GM12878 (cell line): ENCODE measurements at regions not wholly inside any gene's neighbourhood (a gene's known extent, or its start where the extent isn't known, plus 50 kb on each side); places are given as distances from the start of the nearest gene placed in this dataset.

Experiments used
- ATAC-seq: fragments of 200-7000 bp; cut with Tn5 transposase; 3 replicates; pipeline ENCODE4 v1.9.1; 2020; ENCODE audit warnings: mild to moderate bottlenecking, moderate library complexity
- BruUV-seq: library from RNA; stranded (reverse); fragments of 400-500 nt; replicated peaks from 2 replicates; lab custom pipeline; 2021; lab: Mats Ljungman, UMichigan
- CTCF ChIA-PET: fragments of 300-600 bp; sonication (Branson Sonifier 250); formaldehyde crosslinking; extraction: SDS; loops from one replicate; lab custom pipeline; 2021; ENCODE audit warnings: inconsistent platforms; lab: Yijun Ruan, JAX
- POLR2A ChIA-PET: fragments of 350-600 bp; formaldehyde crosslinking; extraction: SDS; loops from one replicate; lab custom pipeline; 2021; ENCODE audit warnings: inconsistent platforms; lab: Charles Lee
- RAD21 ChIA-PET: fragments of 300-600 bp; sonication (Branson Sonifier 250); formaldehyde crosslinking; loops from one replicate; lab custom pipeline; 2023; ENCODE audit warnings: antibody characterized with exemption; ENCODE audit not compliant: unreplicated experiment; lab: Charles Lee
- SMC1A ChIA-PET: fragments of 300-600 bp; sonication (Branson Sonifier 250); formaldehyde crosslinking; loops from one replicate; lab custom pipeline; 2023; ENCODE audit not compliant: unreplicated experiment, uncharacterized antibody; lab: Charles Lee
- DNase-seq: peaks from one replicate; pipeline ENCODE4 v3.0.0-alpha.2; 2011; ENCODE audit warnings: low read depth, low spot score
- FAIRE-seq: peaks from 3 replicates; lab custom pipeline; 2011; peaks lifted over from hg19 to GRCh38; lab: Jason Lieb, UNC
- H2AFZ ChIP-seq: 2 replicates; pipeline ENCODE4 v1.6.0; 2011; ENCODE audit warnings: low read depth, low read length, control low read depth; ENCODE audit not compliant: control insufficient read depth
- H3K27ac ChIP-seq: 2 replicates; pipeline ENCODE4 v1.5.1; 2011; ENCODE audit warnings: control low read depth; ENCODE audit not compliant: control insufficient read depth, insufficient read depth
- H3K27me3 ChIP-seq, 2 experiments: replicated peaks in 1 of 2; 2 replicates each; pipeline versions ENCODE4 v1.6.0 to v1.6.1; 2011; ENCODE audit warnings: low read length in 1 of 2; ENCODE audit not compliant: control insufficient read depth in 2 of 2, insufficient read depth in 2 of 2
- H3K36me3 ChIP-seq, 2 experiments: 2 replicates each; pipeline ENCODE4 v1.5.1; 2011; ENCODE audit warnings: low read length in 1 of 2; ENCODE audit not compliant: control insufficient read depth in 2 of 2, insufficient read depth in 2 of 2
- H3K4me1 ChIP-seq: 2 replicates; pipeline ENCODE4 v1.6.1; 2011; ENCODE audit warnings: mild to moderate bottlenecking, low read length, moderate library complexity, mixed read lengths; ENCODE audit not compliant: control insufficient read depth, insufficient read depth
- H3K4me2 ChIP-seq: 2 replicates; pipeline ENCODE4 v1.6.0; 2011; ENCODE audit warnings: control low read depth; ENCODE audit not compliant: control insufficient read depth, insufficient read depth
- H3K4me3 ChIP-seq: fragments of 200-600 bp; sonication (generic); 2 replicates; pipeline ENCODE4 v1.5.1; 2016
- H3K79me2 ChIP-seq: 2 replicates; pipeline ENCODE4 v1.6.0; 2011; ENCODE audit warnings: low read length; ENCODE audit not compliant: control insufficient read depth, insufficient read depth
- H3K9ac ChIP-seq: 2 replicates; pipeline ENCODE4 v1.8.0; 2011; ENCODE audit warnings: low read length, control low read depth, mixed read lengths; ENCODE audit not compliant: control insufficient read depth, insufficient read depth
- H3K9me3 ChIP-seq: replicated peaks from 3 replicates; pipeline ENCODE4 v1.5.1; 2011; ENCODE audit warnings: mild to moderate bottlenecking, low read length; ENCODE audit not compliant: control insufficient read depth, insufficient read depth
- H4K20me1 ChIP-seq: 2 replicates; pipeline ENCODE4 v1.6.0; 2011; ENCODE audit not compliant: control insufficient read depth, insufficient read depth
- CHD2 ChIP-seq: IDR thresholded peaks from 2 replicates; pipeline ENCODE4 v1.6.1; 2011; ENCODE audit warnings: low read depth, low read length, improper control_type of control experiment, borderline replicate concordance
- FOS ChIP-seq: IDR thresholded peaks from 3 replicates; pipeline ENCODE4 v1.6.1; 2011; ENCODE audit warnings: borderline replicate concordance; ENCODE audit not compliant: insufficient read length; ENCODE audit errors: extremely low read depth
- HDAC6 ChIP-seq: fragments of 200-600 bp; sonication (generic); IDR thresholded peaks from one replicate; pipeline ENCODE4 v1.8.0; 2017; ENCODE audit warnings: antibody characterized with exemption; ENCODE audit not compliant: unreplicated experiment
- IKZF1 ChIP-seq: fragments of 450-650 bp; conservative IDR thresholded peaks from 2 replicates; pipeline ENCODE4 v1.6.1; 2017; ENCODE audit warnings: antibody characterized with exemption, mild to moderate bottlenecking
- IRF4 ChIP-seq: IDR thresholded peaks from 2 replicates; pipeline ENCODE4 v1.6.1; 2011; ENCODE audit warnings: low read depth, low read length
- RELA ChIP-seq: fragments of 450-650 bp; IDR thresholded peaks from 2 replicates; pipeline ENCODE4 v1.8.0; 2014; ENCODE audit warnings: borderline replicate concordance; ENCODE audit not compliant: partially characterized antibody
- YBX1 ChIP-seq: fragments of 450-650 bp; IDR thresholded peaks from 2 replicates; pipeline ENCODE4 v1.6.1; 2016; ENCODE audit warnings: antibody characterized with exemption
- ZNF217 ChIP-seq: fragments of 450-650 bp; IDR thresholded peaks from 2 replicates; pipeline ENCODE4 v1.6.1; 2017; ENCODE audit warnings: antibody characterized with exemption, mild to moderate bottlenecking
- ZNF384 ChIP-seq: IDR thresholded peaks from 2 replicates; pipeline ENCODE4 v1.6.1; 2012; ENCODE audit warnings: low read depth, mild to moderate bottlenecking, low read length, improper control_type of control experiment, borderline replicate concordance
- WGBS: methylation state at CpG from one replicate; pipeline ENCODE4 v1.1.6; 2016; ENCODE audit warnings: low lambda C conversion rate; ENCODE audit not compliant: insufficient replicate concordance, insufficient coverage; ENCODE audit errors: missing lambda C conversion rate; 5-methylcytosine and 5-hydroxymethylcytosine counted together
- in situ Hi-C: fragments of 300-500 bp; cut with MboI; formaldehyde crosslinking; loops from 9 replicates; pipeline ENCODE4 v1.14.3; 2018; ENCODE audit warnings: mixed read lengths
- intact Hi-C: fragments of 100-400 bp; cut with micrococcal nuclease; formaldehyde crosslinking; loops from one replicate; pipeline ENCODE4 v1.14.2; 2022; ENCODE audit not compliant: unreplicated experiment
- TF ChIP-seq, protein P1 (sequence below): fragments of 450-650 bp; IDR thresholded peaks from 2 replicates; pipeline ENCODE4 v1.6.1; 2017; ENCODE audit warnings: mild to moderate bottlenecking, moderate library complexity

DNA sequence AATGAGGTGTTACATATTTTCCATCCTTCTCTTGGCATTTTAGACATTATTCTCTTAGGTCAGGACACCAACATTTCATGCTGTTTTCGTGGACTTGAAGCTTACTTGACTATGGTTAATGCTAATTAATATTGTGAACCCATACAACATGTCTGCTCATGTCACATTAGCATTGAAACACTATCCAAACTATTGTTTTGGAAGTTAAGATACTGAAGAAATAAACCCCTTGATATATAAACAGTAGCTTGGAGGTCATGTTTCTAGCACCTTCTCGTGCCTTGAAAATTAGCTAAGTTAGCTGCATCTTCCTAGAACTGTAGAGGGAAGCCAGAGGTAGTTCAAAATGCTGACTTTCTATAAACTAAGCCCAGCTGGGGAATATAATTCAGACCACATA is 288.8 kb downstream of the LTN1 start:
- in situ Hi-C loops (no loop called here), intact Hi-C loops (no loop called here)
- FAIRE-seq = no peak
- no TSS peak for BruUV-seq
- no peaks in the 10 kb centered on the region for H4K20me1 ChIP-seq
- H3K79me2 ChIP-seq = no peaks in the 10 kb centered on the region
- H3K4me1 ChIP-seq = no peaks in the 10 kb centered on the region
- H3K9ac ChIP-seq = no peak overlapping the region
- no peaks in the 10 kb centered on the region for H3K9me3 ChIP-seq
- no peak for DNase-seq
- no peak overlapping the region for H3K4me3 ChIP-seq
- 0% methylated on average over 2 of the region's 2 CpGs for WGBS
- no peak overlapping the region for H2AFZ ChIP-seq
- ChIA-PET POLR2A (no interaction called here), SMC1A (interaction anchor here (0.6 kb wide), 1 partner anchor 44 kb away, joined by 3 read pairs; no protein-coding TSS in a partner anchor), RAD21 (no interaction called here), CTCF (no interaction called here)
- H3K27me3 ChIP-seq = no peaks in the 10 kb centered on the region
- no peak overlapping the region for H3K27ac ChIP-seq
- no peak for ATAC-seq
- H3K36me3 ChIP-seq = no peaks in the 10 kb centered on the region
- no peak for TF ChIP-seq ZNF384
- no peak overlapping the region for H3K4me2 ChIP-seq

DNA sequence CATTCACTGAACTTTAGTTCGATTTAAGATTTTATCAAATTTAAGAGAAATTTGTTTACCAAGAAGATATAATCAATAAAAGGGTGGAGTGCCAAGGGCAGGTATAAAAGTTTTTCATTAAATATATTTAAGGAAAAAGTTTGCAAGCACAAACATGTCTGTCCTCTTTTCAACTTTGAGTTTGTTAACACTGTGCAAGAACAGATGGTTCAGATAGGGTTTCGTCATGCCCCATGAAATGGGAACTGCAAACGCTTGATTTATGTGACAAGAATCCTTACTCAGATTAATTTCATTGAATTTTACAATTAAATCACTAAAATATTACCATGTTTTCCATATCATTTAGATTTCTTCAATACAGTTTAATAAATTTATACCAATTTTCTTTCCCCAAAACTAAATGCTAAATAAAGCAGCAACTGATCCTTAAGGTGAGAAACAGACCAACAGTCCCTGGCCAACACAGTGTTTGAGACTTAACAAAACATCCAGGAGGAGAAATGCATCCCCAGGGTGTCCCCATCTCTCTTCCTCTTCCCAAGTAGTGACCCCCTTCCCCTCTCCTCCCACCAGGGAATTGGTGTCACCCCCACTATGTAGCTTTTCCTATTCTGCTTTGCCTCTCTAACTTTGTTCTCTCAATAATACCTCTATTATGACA is 292.9 kb downstream of the LTN1 start:
- DNase-seq (no peak), FAIRE-seq (no peak)
- no peak overlapping the region for H3K4me3 ChIP-seq
- ChIA-PET SMC1A (no interaction called here), POLR2A (no interaction called here), RAD21 (no interaction called here)
- H3K79me2 ChIP-seq = no peaks in the 10 kb centered on the region
- H3K27ac ChIP-seq = no peak overlapping the region
- no peak for TF ChIP-seq RELA
- TF ChIP-seq IKZF1 = no peak
- TF ChIP-seq, protein P1, sequence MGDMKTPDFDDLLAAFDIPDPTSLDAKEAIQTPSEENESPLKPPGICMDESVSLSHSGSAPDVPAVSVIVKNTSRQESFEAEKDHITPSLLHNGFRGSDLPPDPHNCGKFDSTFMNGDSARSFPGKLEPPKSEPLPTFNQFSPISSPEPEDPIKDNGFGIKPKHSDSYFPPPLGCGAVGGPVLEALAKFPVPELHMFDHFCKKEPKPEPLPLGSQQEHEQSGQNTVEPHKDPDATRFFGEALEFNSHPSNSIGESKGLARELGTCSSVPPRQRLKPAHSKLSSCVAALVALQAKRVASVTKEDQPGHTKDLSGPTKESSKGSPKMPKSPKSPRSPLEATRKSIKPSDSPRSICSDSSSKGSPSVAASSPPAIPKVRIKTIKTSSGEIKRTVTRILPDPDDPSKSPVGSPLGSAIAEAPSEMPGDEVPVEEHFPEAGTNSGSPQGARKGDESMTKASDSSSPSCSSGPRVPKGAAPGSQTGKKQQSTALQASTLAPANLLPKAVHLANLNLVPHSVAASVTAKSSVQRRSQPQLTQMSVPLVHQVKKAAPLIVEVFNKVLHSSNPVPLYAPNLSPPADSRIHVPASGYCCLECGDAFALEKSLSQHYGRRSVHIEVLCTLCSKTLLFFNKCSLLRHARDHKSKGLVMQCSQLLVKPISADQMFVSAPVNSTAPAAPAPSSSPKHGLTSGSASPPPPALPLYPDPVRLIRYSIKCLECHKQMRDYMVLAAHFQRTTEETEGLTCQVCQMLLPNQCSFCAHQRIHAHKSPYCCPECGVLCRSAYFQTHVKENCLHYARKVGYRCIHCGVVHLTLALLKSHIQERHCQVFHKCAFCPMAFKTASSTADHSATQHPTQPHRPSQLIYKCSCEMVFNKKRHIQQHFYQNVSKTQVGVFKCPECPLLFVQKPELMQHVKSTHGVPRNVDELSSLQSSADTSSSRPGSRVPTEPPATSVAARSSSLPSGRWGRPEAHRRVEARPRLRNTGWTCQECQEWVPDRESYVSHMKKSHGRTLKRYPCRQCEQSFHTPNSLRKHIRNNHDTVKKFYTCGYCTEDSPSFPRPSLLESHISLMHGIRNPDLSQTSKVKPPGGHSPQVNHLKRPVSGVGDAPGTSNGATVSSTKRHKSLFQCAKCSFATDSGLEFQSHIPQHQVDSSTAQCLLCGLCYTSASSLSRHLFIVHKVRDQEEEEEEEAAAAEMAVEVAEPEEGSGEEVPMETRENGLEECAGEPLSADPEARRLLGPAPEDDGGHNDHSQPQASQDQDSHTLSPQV = no peak
- no peak for TF ChIP-seq ZNF217
- no peak for TF ChIP-seq CHD2
- no peak for TF ChIP-seq FOS
- no peak for TF ChIP-seq YBX1
- no peak for TF ChIP-seq HDAC6
- no peak for TF ChIP-seq IRF4
- TF ChIP-seq, all 136 proteins: peak for 0
- 0% methylated on average over 3 of the region's 3 CpGs for WGBS
- no peaks in the 10 kb centered on the region; the same call in 2 of the 3 replicates for H3K9me3 ChIP-seq
- intact Hi-C loops (no loop called here), in situ Hi-C loops (no loop called here)
- H3K4me1 ChIP-seq = no peaks in the 10 kb centered on the region
- H4K20me1 ChIP-seq = no peaks in the 10 kb centered on the region
- ATAC-seq = no peak
- H2AFZ ChIP-seq = no peak overlapping the region
- BruUV-seq = no TSS peak
- H3K9ac ChIP-seq = no peak overlapping the region
- no peaks in the 10 kb centered on the region for H3K27me3 ChIP-seq
- H3K36me3 ChIP-seq = no peaks in the 10 kb centered on the region
- H3K4me2 ChIP-seq = no peak overlapping the region
- CTCF ChIA-PET = no interaction called here
